ENCODE measurements at regions not wholly inside any gene's neighbourhood (a gene's known extent, or its start where the extent isn't known, plus 50 kb on each side); places are given as distances from the start of the nearest gene placed in this dataset.

GRCh38 chr7:132733860-132734259 lies 157.6 kb upstream of the PLXNA4 start:
- no peaks in the 10 kb centered on the region for H3K9me3 Mint-ChIP-seq
- no peaks in the 10 kb centered on the region for H3K36me3 Mint-ChIP-seq
- H3K27ac Mint-ChIP-seq: no peak overlapping the region
- no peak overlapping the region for H3K4me3 Mint-ChIP-seq
- H3K27me3 Mint-ChIP-seq: no peaks in the 10 kb centered on the region
- no peaks in the 10 kb centered on the region for H3K4me1 Mint-ChIP-seq
- DNase-seq: no peak

GRCh38 chr7:132732321-132732865 lies 156.1 kb upstream of the PLXNA4 start:
- H3K36me3 Mint-ChIP-seq: no peaks in the 10 kb centered on the region
- no peaks in the 10 kb centered on the region for H3K9me3 Mint-ChIP-seq
- H3K27me3 Mint-ChIP-seq: no peaks in the 10 kb centered on the region
- no peak for DNase-seq
- no peak overlapping the region for H3K4me3 Mint-ChIP-seq
- no peak overlapping the region for H3K27ac Mint-ChIP-seq
- no peaks in the 10 kb centered on the region for H3K4me1 Mint-ChIP-seq

GRCh38 chr7:132730105-132730504 lies 153.8 kb upstream of the PLXNA4 start:
- Mint-ChIP-seq H3K36me3 (no peaks in the 10 kb centered on the region), H3K4me3 (no peak overlapping the region), H3K9me3 (no peaks in the 10 kb centered on the region), H3K27ac (no peak overlapping the region), H3K4me1 (no peaks in the 10 kb centered on the region), H3K27me3 (no peaks in the 10 kb centered on the region)
- no peak for DNase-seq

GRCh38 chr7:132723506-132724081 lies 147.3 kb upstream of the PLXNA4 start:
- no peak overlapping the region for H3K4me3 Mint-ChIP-seq
- DNase-seq: no peak
- no peaks in the 10 kb centered on the region for H3K4me1 Mint-ChIP-seq
- H3K9me3 Mint-ChIP-seq: peaks cover 13% of the 10 kb centered on the region
- no peaks in the 10 kb centered on the region for H3K27me3 Mint-ChIP-seq
- peaks cover 4% of the 10 kb centered on the region for H3K36me3 Mint-ChIP-seq
- H3K27ac Mint-ChIP-seq: no peak overlapping the region

- Mint-ChIP-seq H3K9me3 (peaks cover 15% of the 10 kb centered on the region), H3K36me3 (peaks cover 4% of the 10 kb centered on the region), H3K27me3 (no peaks in the 10 kb centered on the region), H3K4me3 (no peak overlapping the region), H3K4me1 (no peaks in the 10 kb centered on the region), H3K27ac (no peak overlapping the region)
- no peak for DNase-seq
Observed at GRCh38 chr7:132720835-132721234, 144.6 kb upstream of the PLXNA4 start.

GRCh38 chr7:132713893-132714292 lies 137.6 kb upstream of the PLXNA4 start:
- no peak overlapping the region for H3K27ac Mint-ChIP-seq
- no peaks in the 10 kb centered on the region for H3K27me3 Mint-ChIP-seq
- H3K9me3 Mint-ChIP-seq: peaks cover 4% of the 10 kb centered on the region
- no peaks in the 10 kb centered on the region for H3K4me1 Mint-ChIP-seq
- no peaks in the 10 kb centered on the region for H3K36me3 Mint-ChIP-seq
- no peak overlapping the region for H3K4me3 Mint-ChIP-seq
- DNase-seq: no peak

- Mint-ChIP-seq H3K36me3 (no peaks in the 10 kb centered on the region), H3K4me3 (no peak overlapping the region), H3K27me3 (no peaks in the 10 kb centered on the region), H3K4me1 (peaks cover 2% of the 10 kb centered on the region), H3K9me3 (no peaks in the 10 kb centered on the region), H3K27ac (no peak overlapping the region)
- DNase-seq: no peak
Observed at GRCh38 chr7:132709971-132710567, 133.8 kb upstream of the PLXNA4 start.

- Mint-ChIP-seq H3K4me3 (no peak overlapping the region), H3K27ac (no peak overlapping the region), H3K9me3 (no peaks in the 10 kb centered on the region), H3K27me3 (no peaks in the 10 kb centered on the region), H3K36me3 (no peaks in the 10 kb centered on the region), H3K4me1 (peaks cover 3% of the 10 kb centered on the region)
- DNase-seq: no peak
Observed at GRCh38 chr7:132708470-132708869, 132.2 kb upstream of the PLXNA4 start.

- Mint-ChIP-seq H3K27me3 (no peaks in the 10 kb centered on the region), H3K9me3 (peaks cover 2% of the 10 kb centered on the region), H3K4me1 (peaks cover 3% of the 10 kb centered on the region), H3K27ac (no peak overlapping the region), H3K36me3 (no peaks in the 10 kb centered on the region), H3K4me3 (no peak overlapping the region)
- no peak for DNase-seq
Observed at GRCh38 chr7:132705146-132705545, 128.9 kb upstream of the PLXNA4 start.

GRCh38 chr7:132703742-132704141 lies 127.5 kb upstream of the PLXNA4 start:
- H3K27ac Mint-ChIP-seq: no peak overlapping the region
- DNase-seq: no peak
- H3K36me3 Mint-ChIP-seq: no peaks in the 10 kb centered on the region
- peaks cover 3% of the 10 kb centered on the region for H3K4me1 Mint-ChIP-seq
- H3K4me3 Mint-ChIP-seq: no peak overlapping the region
- peaks cover 2% of the 10 kb centered on the region for H3K9me3 Mint-ChIP-seq
- H3K27me3 Mint-ChIP-seq: no peaks in the 10 kb centered on the region

GRCh38 chr7:132697003-132697402 lies 120.7 kb upstream of the PLXNA4 start:
- Mint-ChIP-seq H3K27ac (no peak overlapping the region), H3K27me3 (no peaks in the 10 kb centered on the region)
- DNase-seq: no peak

GRCh38 chr7:132696332-132696731 lies 120.1 kb upstream of the PLXNA4 start:
- Mint-ChIP-seq H3K27me3 (no peaks in the 10 kb centered on the region), H3K4me3 (no peak overlapping the region), H3K27ac (no peak overlapping the region), H3K36me3 (no peaks in the 10 kb centered on the region), H3K4me1 (peaks cover 2% of the 10 kb centered on the region), H3K9me3 (no peaks in the 10 kb centered on the region)
- no peak for DNase-seq

More at GRCh38 chr7:132697003-132697402, 120.7 kb upstream of the PLXNA4 start:
- H3K9me3 Mint-ChIP-seq: peaks cover 2% of the 10 kb centered on the region
- H3K4me1 Mint-ChIP-seq: peaks cover 2% of the 10 kb centered on the region
- H3K36me3 Mint-ChIP-seq: no peaks in the 10 kb centered on the region
- H3K4me3 Mint-ChIP-seq: no peak overlapping the region

GRCh38 chr7:132691201-132691600 lies 114.9 kb upstream of the PLXNA4 start:
- Mint-ChIP-seq H3K27me3 (no peaks in the 10 kb centered on the region), H3K4me3 (no peak overlapping the region), H3K9me3 (no peaks in the 10 kb centered on the region), H3K36me3 (no peaks in the 10 kb centered on the region), H3K4me1 (no peaks in the 10 kb centered on the region), H3K27ac (no peak overlapping the region)
- no peak for DNase-seq

GRCh38 chr7:132690174-132690573 lies 113.9 kb upstream of the PLXNA4 start:
- Mint-ChIP-seq H3K4me1 (no peaks in the 10 kb centered on the region), H3K9me3 (no peaks in the 10 kb centered on the region), H3K36me3 (no peaks in the 10 kb centered on the region), H3K4me3 (no peak overlapping the region), H3K27ac (no peak overlapping the region), H3K27me3 (no peaks in the 10 kb centered on the region)
- DNase-seq: no peak

- H3K27ac Mint-ChIP-seq: no peak overlapping the region
- no peak for DNase-seq
- H3K27me3 Mint-ChIP-seq: no peaks in the 10 kb centered on the region
- H3K4me3 Mint-ChIP-seq: no peak overlapping the region
- no peaks in the 10 kb centered on the region for H3K4me1 Mint-ChIP-seq
- no peaks in the 10 kb centered on the region for H3K36me3 Mint-ChIP-seq
- H3K9me3 Mint-ChIP-seq: no peaks in the 10 kb centered on the region
Observed at GRCh38 chr7:132687981-132688383, 111.7 kb upstream of the PLXNA4 start.

- H3K27ac Mint-ChIP-seq: no peak overlapping the region
Observed at GRCh38 chr7:132687016-132687415, 110.7 kb upstream of the PLXNA4 start.

More at GRCh38 chr7:132687016-132687415, 110.7 kb upstream of the PLXNA4 start:
- Mint-ChIP-seq H3K4me1 (no peaks in the 10 kb centered on the region), H3K27me3 (no peaks in the 10 kb centered on the region), H3K9me3 (no peaks in the 10 kb centered on the region), H3K4me3 (no peak overlapping the region), H3K36me3 (no peaks in the 10 kb centered on the region)
- no peak for DNase-seq
